AG04449 (cell line): ENCODE measurements at regions not wholly inside any gene's neighbourhood (a gene's known extent, or its start where the extent isn't known, plus 50 kb on each side); places are given as distances from the start of the nearest gene placed in this dataset.

Experiments
- CTCF ChIA-PET: fragments of 350-600 bp; formaldehyde crosslinking; extraction: SDS; loops from one replicate; lab custom pipeline; 2021; ENCODE audit warnings: antibody characterized with exemption; lab: Yijun Ruan, JAX
- POLR2A ChIA-PET: fragments of 400-600, 350-600 bp; formaldehyde crosslinking; extraction: SDS; loops from one replicate; lab custom pipeline; 2020; ENCODE audit warnings: antibody characterized with exemption, inconsistent platforms; lab: Yijun Ruan, JAX
- DNase-seq: peaks from one replicate; pipeline ENCODE4 v3.0.0-alpha.2; 2010; ENCODE audit warnings: low read depth, low spot score
- H3K4me3 ChIP-seq: 2 replicates; pipeline ENCODE4 v1.5.1; 2011; ENCODE audit warnings: low read depth, mild to moderate bottlenecking, control low read depth, low read length
- TF ChIP-seq, protein P1 (sequence below): IDR thresholded peaks from one replicate; pipeline ENCODE4 v1.5.1; 2011; ENCODE audit warnings: mild to moderate bottlenecking, moderate library complexity, low read length, control low read depth, inconsistent platforms; ENCODE audit not compliant: insufficient read depth; ENCODE audit errors: missing control alignments

DNA sequence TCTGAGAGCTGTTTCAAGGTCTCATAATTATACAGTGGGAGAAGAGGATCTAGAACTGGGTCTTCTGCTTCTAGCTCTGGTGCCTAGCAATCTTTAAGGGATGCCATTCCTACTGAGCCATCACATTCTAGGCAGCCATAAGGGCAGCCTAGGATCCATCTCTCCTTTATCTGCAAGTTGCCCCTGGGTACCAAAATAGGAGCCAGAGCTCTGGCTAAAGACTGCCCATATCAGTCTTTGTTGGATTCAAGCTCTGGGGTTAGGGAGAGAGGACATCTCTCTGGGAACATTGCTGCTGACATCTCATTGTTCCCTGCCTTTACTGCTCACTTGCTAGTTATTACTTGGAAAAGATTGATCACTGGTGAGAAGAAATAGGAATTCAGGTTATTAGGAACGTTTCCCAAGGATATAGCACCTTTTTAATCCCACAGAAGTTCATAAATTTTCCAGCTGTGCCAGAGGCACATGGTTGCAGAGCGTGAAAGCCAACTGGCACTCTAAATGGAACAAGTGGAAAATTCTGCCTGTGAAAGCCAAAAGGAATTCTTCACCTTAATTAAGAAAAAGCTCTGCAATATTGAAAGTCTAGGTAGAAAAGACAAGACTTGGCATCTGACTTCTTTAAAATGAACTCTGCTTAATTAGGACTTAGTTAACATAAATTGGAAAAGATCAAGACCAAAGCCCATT is 102.2 kb downstream of the CDC42EP3 start:
- ChIA-PET POLR2A (no interaction called here), CTCF (interaction anchor here (1.1 kb wide), 1 partner anchor 154 kb away, joined by 3 read pairs; no protein-coding TSS in a partner anchor)
- no peak overlapping the region for H3K4me3 ChIP-seq
- no peak for DNase-seq
- TF ChIP-seq, protein P1, sequence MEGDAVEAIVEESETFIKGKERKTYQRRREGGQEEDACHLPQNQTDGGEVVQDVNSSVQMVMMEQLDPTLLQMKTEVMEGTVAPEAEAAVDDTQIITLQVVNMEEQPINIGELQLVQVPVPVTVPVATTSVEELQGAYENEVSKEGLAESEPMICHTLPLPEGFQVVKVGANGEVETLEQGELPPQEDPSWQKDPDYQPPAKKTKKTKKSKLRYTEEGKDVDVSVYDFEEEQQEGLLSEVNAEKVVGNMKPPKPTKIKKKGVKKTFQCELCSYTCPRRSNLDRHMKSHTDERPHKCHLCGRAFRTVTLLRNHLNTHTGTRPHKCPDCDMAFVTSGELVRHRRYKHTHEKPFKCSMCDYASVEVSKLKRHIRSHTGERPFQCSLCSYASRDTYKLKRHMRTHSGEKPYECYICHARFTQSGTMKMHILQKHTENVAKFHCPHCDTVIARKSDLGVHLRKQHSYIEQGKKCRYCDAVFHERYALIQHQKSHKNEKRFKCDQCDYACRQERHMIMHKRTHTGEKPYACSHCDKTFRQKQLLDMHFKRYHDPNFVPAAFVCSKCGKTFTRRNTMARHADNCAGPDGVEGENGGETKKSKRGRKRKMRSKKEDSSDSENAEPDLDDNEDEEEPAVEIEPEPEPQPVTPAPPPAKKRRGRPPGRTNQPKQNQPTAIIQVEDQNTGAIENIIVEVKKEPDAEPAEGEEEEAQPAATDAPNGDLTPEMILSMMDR, result no peak

DNA sequence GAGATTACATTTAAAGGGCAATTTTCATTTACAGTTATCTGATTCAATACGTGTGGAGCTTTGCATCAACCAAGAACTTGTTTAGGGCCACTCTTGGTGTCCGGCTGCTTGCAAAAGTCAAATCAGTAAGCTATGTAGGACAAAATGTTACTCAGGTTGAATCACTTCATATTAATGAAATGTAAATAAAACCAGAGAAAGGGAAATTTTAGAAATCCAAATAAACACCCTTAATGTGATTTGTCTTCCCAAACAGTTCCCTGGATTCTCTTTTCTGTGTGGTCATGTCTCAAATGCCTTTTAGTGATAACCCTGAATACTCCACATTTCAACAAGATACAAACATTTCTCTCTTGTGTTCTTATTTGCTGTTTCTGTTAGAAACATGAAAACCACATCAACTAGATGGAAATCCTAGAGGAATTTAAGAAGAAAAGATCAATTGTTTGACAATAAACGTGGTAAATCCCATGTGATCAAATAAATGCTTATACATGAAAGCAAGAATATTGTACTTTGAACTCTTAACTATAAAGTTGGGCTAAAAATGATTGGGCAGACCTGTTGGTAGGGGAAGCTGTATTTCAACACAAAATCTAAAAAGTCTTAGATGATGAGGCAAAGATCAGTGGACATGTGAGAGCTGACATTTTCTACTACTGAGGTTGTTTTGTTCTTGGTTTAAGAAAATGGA is 101.3 kb downstream of the CDC42EP3 start:
- no peak for DNase-seq
- POLR2A ChIA-PET, result interaction anchor here (1.7 kb wide), 1 partner anchor 55 kb away, joined by 4 read pairs; no protein-coding TSS in a partner anchor
- CTCF ChIA-PET, result interaction anchor here (1.1 kb wide), 1 partner anchor 155 kb away, joined by 3 read pairs; no protein-coding TSS in a partner anchor
- no peak overlapping the region for H3K4me3 ChIP-seq
- TF ChIP-seq, protein P1, result no peak

DNA sequence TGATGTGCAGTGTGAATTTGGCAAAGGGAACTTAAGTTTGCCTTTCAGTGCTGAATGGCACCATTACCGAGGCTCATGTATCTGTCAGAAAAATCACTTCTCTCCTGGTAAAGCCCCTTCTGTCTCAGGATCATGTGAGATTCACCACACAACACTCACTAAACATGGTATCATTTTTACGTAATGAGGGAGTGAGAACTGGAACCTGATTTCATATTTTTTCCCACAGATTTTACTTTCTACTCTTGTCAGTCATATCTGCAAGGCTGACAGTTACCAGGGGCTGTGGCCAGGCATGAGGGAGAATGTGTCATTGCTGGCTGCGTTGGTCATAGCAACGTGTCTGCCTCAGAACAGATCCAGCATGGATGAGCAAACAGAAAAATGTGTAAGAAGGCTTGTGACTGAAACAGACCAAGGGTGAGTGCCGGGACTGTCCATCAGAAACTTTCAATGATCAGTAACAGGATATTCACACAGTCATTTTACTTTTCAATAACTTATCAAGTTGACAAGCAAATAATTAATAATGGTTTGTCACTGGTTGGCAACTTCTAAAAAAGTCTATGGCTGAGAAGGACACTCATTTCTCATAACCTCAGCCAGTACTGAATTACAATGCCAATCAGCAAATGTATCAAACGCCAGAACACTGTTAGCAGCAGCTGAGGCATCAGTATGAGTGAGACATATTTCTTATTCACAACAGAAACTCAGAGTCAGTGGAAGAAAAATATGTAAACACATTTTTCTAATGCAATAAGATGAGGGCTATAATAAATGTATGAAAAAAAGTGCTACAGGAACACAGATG is 100.5 kb downstream of the CDC42EP3 start:
- POLR2A ChIA-PET, result interaction anchor here (1.7 kb wide), 1 partner anchor 54 kb away, joined by 4 read pairs; no protein-coding TSS in a partner anchor
- TF ChIP-seq, protein P1, result no peak
- CTCF ChIA-PET, result interaction anchor here (0.7 to 1.5 kb wide), 3 partner anchors 11 to 175 kb away, joined by 3 read pairs; no protein-coding TSS in a partner anchor
- peak; percentile 58 for DNase-seq
- no peak overlapping the region for H3K4me3 ChIP-seq

- no peak for DNase-seq
- CTCF ChIA-PET, result interaction anchor here (0.7 to 1.5 kb wide), 2 partner anchors 11 to 175 kb away, joined by 3 read pairs; no protein-coding TSS in a partner anchor
- H3K4me3 ChIP-seq, result no peak overlapping the region
- TF ChIP-seq, protein P1, result no peak
- POLR2A ChIA-PET, result interaction anchor here (0.7 to 1.7 kb wide), 2 partner anchors 54 to 61 kb away, joined by 3 to 4 read pairs; no protein-coding TSS in a partner anchor
These were observed 99.8 kb downstream of the CDC42EP3 start for GRCh38 chr2:37571587-37572136.

- TF ChIP-seq, protein P1, result no peak
- POLR2A ChIA-PET, result interaction anchor here (0.6 to 1.6 kb wide), 3 partner anchors 9 to 51 kb away, joined by 4 to 6 read pairs (median 4); no protein-coding TSS in a partner anchor
- CTCF ChIA-PET, result interaction anchor here (1.3 kb wide), 1 partner anchor 303 kb away, joined by 3 read pairs; no protein-coding TSS in a partner anchor
These were observed 97.7 kb downstream of the CDC42EP3 start for GRCh38 chr2:37573451-37574388.

More at GRCh38 chr2:37573451-37574388, 97.7 kb downstream of the CDC42EP3 start:
- no peak overlapping the region for H3K4me3 ChIP-seq
- DNase-seq, result no peak
